ENCODE measurements at regions not wholly inside any gene's neighbourhood (a gene's known extent, or its start where the extent isn't known, plus 50 kb on each side); places are given as distances from the start of the nearest gene placed in this dataset.
A peak's percentile ranks its signal among the peaks of the same experiment; 100 is the strongest.

GRCh38 chr19:28486473-28486872, 726.5 kb downstream of the UQCRFS1 start:
- no peak for TF ChIP-seq CTCF (IDR thresholded peaks at IDR 0.05; ENCODE audit: insufficient read depth, low read length, severe bottlenecking)
- no peak for FAIRE-seq
- no peaks in the 10 kb centered on the region for H3K36me3 ChIP-seq (ENCODE audit: control insufficient read depth, insufficient read depth, low read length)
- no peak for DNase-seq (ENCODE audit: low read depth)
- no peak overlapping the region for H3K4me3 ChIP-seq (ENCODE audit: low read depth, low read length)
- no peaks in the 10 kb centered on the region for H3K27me3 ChIP-seq (ENCODE audit: control insufficient read depth, insufficient read depth, low read length)

- DNase-seq (ENCODE audit: low read depth) (no peak), FAIRE-seq (no peak)
- H3K36me3 ChIP-seq (ENCODE audit: control insufficient read depth, insufficient read depth, low read length), result no peaks in the 10 kb centered on the region
- H3K4me3 ChIP-seq (ENCODE audit: low read depth, low read length), result no peak overlapping the region
- TF ChIP-seq CTCF (IDR thresholded peaks at IDR 0.05; ENCODE audit: insufficient read depth, low read length, severe bottlenecking), result no peak
- no peaks in the 10 kb centered on the region for H3K27me3 ChIP-seq (ENCODE audit: control insufficient read depth, insufficient read depth, low read length)
Measured at GRCh38 chr19:28485292-28485691, 727.7 kb downstream of the UQCRFS1 start.

DNA sequence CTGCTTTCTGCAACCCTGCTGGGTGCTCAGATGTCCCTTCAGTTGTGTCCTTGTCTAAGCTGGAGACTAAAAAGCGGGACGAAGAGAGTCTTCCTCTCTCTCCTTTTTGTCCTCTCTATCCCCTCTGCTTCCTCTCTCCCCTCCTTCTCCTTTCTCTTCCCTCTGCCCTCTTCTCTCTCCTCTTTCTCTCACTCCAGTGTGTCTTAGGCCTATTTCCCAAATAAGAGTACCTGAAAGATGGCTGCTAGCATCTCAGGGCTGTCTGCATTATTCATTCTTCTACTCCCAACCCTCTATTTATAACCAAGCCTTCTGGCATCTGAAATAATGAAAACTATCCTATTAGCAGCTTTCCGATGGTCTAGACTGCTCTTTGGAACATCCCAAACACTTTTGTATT, 729.8 kb downstream of the UQCRFS1 start:
- no peaks in the 10 kb centered on the region for H3K27me3 ChIP-seq (ENCODE audit: control insufficient read depth, insufficient read depth, low read length)
- no peak overlapping the region for H3K4me3 ChIP-seq (ENCODE audit: low read depth, low read length)
- TF ChIP-seq CTCF (IDR thresholded peaks at IDR 0.05; ENCODE audit: insufficient read depth, low read length, severe bottlenecking), result no peak
- DNase-seq (ENCODE audit: low read depth), result no peak
- no peaks in the 10 kb centered on the region for H3K36me3 ChIP-seq (ENCODE audit: control insufficient read depth, insufficient read depth, low read length)
- no peak for FAIRE-seq

- Histone ChIP-seq H3K27me3 (ENCODE audit: control insufficient read depth, insufficient read depth, low read length) (no peaks in the 10 kb centered on the region), H3K36me3 (ENCODE audit: control insufficient read depth, insufficient read depth, low read length) (no peaks in the 10 kb centered on the region), H3K4me3 (ENCODE audit: low read depth, low read length) (no peak overlapping the region)
- DNase-seq (ENCODE audit: low read depth), result peak; percentile 45
- TF ChIP-seq CTCF (IDR thresholded peaks at IDR 0.05; ENCODE audit: insufficient read depth, low read length, severe bottlenecking), result no peak
- no peak for FAIRE-seq
Measured at GRCh38 chr19:28482221-28482620, 730.7 kb downstream of the UQCRFS1 start.

GRCh38 chr19:28481674-28482073, 731.3 kb downstream of the UQCRFS1 start:
- no peak for TF ChIP-seq CTCF (IDR thresholded peaks at IDR 0.05; ENCODE audit: insufficient read depth, low read length, severe bottlenecking)
- DNase-seq (ENCODE audit: low read depth) (no peak), FAIRE-seq (no peak)
- no peaks in the 10 kb centered on the region for H3K27me3 ChIP-seq (ENCODE audit: control insufficient read depth, insufficient read depth, low read length)
- no peak overlapping the region for H3K4me3 ChIP-seq (ENCODE audit: low read depth, low read length)
- no peaks in the 10 kb centered on the region for H3K36me3 ChIP-seq (ENCODE audit: control insufficient read depth, insufficient read depth, low read length)

DNA sequence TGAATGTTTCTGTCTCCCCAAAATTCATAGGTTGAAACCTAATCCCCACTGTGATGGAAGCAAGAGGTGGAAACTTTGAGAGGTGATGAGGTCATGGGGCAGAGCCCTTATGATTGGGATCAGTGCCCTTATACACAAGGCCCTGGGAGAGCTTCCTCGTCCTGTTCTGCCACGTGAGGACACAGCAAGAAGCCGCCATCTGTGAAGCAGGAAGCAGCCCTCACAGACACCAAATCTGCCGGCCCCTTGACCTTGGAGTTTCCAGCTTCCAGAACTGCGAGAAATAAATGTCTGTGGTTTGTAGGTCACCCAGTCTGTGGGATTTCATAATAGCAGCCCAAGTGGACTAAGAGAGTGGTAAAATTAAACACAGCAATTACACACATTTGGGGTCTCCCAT, 737.4 kb downstream of the UQCRFS1 start:
- H3K4me3 ChIP-seq (ENCODE audit: low read depth, low read length), result no peak overlapping the region
- no peak for TF ChIP-seq CTCF (IDR thresholded peaks at IDR 0.05; ENCODE audit: insufficient read depth, low read length, severe bottlenecking)
- DNase-seq (ENCODE audit: low read depth), result no peak
- FAIRE-seq, result no peak
- H3K36me3 ChIP-seq (ENCODE audit: control insufficient read depth, insufficient read depth, low read length), result no peaks in the 10 kb centered on the region
- H3K27me3 ChIP-seq (ENCODE audit: control insufficient read depth, insufficient read depth, low read length), result no peaks in the 10 kb centered on the region

Data from bronchial epithelial cell (primary cell).